ENCODE measurements at regions not wholly inside any gene's neighbourhood (a gene's known extent, or its start where the extent isn't known, plus 50 kb on each side); places are given as distances from the start of the nearest gene placed in this dataset.

GRCh38 chr1:72851597-72851996 is 569.3 kb upstream of the NEGR1 start:
- TF ChIP-seq CTCF (IDR thresholded peaks at IDR 0.05) (no peak), KDM1A (IDR thresholded peaks at IDR 0.05; ENCODE audit: low read depth) (no peak), CEBPB (IDR thresholded peaks at IDR 0.05) (no peak)
